Tibial nerve (tissue), 4 donors: ENCODE measurements at regions not wholly inside any gene's neighbourhood (a gene's known extent, or its start where the extent isn't known, plus 50 kb on each side); places are given as distances from the start of the nearest gene placed in this dataset.
"Not testable (repeated sequence)": the region's sequence is repeated elsewhere in the genome, so short reads cannot be mapped to it uniquely, and the experiment has no call there.

ENCODE experiments used
- EP300 ChIP-seq, 2 donors: sonication (generic); formaldehyde crosslinking; IDR thresholded peaks; one replicate each; pipeline ENCODE4 v1.6.1; 2017; ENCODE audit warnings: antibody characterized with exemption in 2 of 2, mild to moderate bottlenecking in 1 of 2
- POLR2A ChIP-seq, 2 donors: fragments of 450-650 bp; IDR thresholded peaks; one replicate each; pipeline ENCODE4 v1.6.1; 2017; ENCODE audit warnings: antibody characterized with exemption in 2 of 2, mild to moderate bottlenecking in 2 of 2, moderate library complexity in 2 of 2
- TF ChIP-seq, protein P1 (sequence below), 5 experiments: fragments of 200-600 bp in 3 of 5; fragments of 450-650 bp in 2 of 5; sonication (generic) in 3 of 5; IDR thresholded peaks; one replicate each; pipeline ENCODE4 v1.5.1; 2016 to 2019; ENCODE audit warnings: antibody characterized with exemption in 5 of 5, mild to moderate bottlenecking in 3 of 5, moderate library complexity in 2 of 5

DNA sequence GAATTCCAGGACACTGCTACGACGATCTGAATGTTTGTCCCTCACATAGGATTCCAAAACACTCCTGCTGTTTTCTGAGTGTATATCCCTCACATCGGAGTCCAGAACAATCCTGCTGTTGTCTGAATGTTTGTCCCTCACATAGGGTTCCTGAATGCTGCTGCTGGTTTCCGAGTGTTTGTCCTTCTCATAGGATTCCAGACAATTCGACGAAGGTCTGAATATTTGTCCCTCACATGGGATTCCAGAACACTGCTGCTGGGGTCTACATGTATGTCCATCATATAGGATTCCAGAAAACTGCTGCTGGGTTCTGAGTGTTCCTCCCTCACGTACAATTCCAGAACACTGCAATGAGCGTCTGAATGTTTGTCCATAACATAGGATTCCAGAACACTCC is 219.4 kb downstream of the FOXD4L6 start:
- TF ChIP-seq POLR2A, EP300 (IDR thresholded peaks at IDR 0.05): not testable (repeated sequence)
- TF ChIP-seq, protein P1, sequence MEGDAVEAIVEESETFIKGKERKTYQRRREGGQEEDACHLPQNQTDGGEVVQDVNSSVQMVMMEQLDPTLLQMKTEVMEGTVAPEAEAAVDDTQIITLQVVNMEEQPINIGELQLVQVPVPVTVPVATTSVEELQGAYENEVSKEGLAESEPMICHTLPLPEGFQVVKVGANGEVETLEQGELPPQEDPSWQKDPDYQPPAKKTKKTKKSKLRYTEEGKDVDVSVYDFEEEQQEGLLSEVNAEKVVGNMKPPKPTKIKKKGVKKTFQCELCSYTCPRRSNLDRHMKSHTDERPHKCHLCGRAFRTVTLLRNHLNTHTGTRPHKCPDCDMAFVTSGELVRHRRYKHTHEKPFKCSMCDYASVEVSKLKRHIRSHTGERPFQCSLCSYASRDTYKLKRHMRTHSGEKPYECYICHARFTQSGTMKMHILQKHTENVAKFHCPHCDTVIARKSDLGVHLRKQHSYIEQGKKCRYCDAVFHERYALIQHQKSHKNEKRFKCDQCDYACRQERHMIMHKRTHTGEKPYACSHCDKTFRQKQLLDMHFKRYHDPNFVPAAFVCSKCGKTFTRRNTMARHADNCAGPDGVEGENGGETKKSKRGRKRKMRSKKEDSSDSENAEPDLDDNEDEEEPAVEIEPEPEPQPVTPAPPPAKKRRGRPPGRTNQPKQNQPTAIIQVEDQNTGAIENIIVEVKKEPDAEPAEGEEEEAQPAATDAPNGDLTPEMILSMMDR (IDR thresholded peaks at IDR 0.05), result not testable (repeated sequence)
